Neutrophil (primary cell): ENCODE measurements at regions not wholly inside any gene's neighbourhood (a gene's known extent, or its start where the extent isn't known, plus 50 kb on each side); places are given as distances from the start of the nearest gene placed in this dataset.

Experiments
- H3K27ac ChIP-seq: fragments of 200-600 bp; sonication (generic); 2 replicates; pipeline ENCODE4 v1.5.1; 2016; ENCODE audit warnings: mild to moderate bottlenecking, moderate library complexity
- H3K27me3 ChIP-seq: fragments of 200-600 bp; sonication (generic); 2 replicates; pipeline ENCODE4 v1.6.0; 2016; ENCODE audit warnings: mild to moderate bottlenecking
- H3K36me3 ChIP-seq: fragments of 200-600 bp; sonication (generic); 2 replicates; pipeline ENCODE4 v1.5.1; 2017
- H3K4me1 ChIP-seq, 2 experiments: fragments of 200-600 bp in 1 of 2; sonication (generic) in 1 of 2; 1 replicate in 1 of 2; 2 replicates in 1 of 2; pipeline versions ENCODE4 v1.5.1 to v1.6.1; 2013 to 2016; ENCODE audit warnings: low read depth in 1 of 2, low read length in 1 of 2, mild to moderate bottlenecking in 1 of 2, moderate library complexity in 1 of 2; ENCODE audit not compliant: control insufficient read depth in 1 of 2, insufficient read depth in 1 of 2
- H3K4me3 ChIP-seq, 2 experiments: fragments of 200-600 bp in 1 of 2; sonication (generic) in 1 of 2; 1 replicate in 1 of 2; 2 replicates in 1 of 2; pipeline ENCODE4 v1.5.1; 2013 to 2016; ENCODE audit warnings: low read depth in 1 of 2, low read length in 1 of 2, mild to moderate bottlenecking in 1 of 2, moderate library complexity in 1 of 2
- H3K9me3 ChIP-seq: fragments of 200-600 bp; sonication (generic); 2 replicates; pipeline ENCODE4 v1.5.1; 2016
- TF ChIP-seq, protein P1 (sequence below): fragments of 200-600 bp; sonication (generic); IDR thresholded peaks from 2 replicates; pipeline ENCODE4 v1.5.1; 2016; ENCODE audit warnings: antibody characterized with exemption

DNA sequence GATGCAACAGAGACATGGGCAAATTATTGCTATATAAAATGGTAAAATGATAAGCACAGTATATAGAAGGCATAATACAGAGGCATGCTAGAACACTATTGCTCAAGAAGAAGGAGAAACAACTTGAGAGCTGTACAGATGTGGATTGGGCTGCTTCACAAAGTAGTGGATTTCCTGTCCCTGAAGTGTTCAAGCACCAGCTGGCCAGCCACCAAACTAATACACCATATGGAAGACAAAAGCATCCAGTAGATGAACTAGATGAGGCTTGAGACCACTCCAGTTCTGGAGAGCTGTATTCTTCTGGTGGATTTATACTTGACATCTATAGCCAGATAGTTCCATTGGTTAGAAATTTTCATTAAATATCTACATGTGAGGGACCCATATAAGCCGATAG, 134.1 kb upstream of the GNAO1 start:
- Histone ChIP-seq H3K36me3 (no peaks in the 10 kb centered on the region), H3K9me3 (no peaks in the 10 kb centered on the region), H3K27me3 (no peaks in the 10 kb centered on the region), H3K4me3 (no peak overlapping the region), H3K27ac (no peak overlapping the region), H3K4me1 (no peaks in the 10 kb centered on the region)
- TF ChIP-seq, protein P1, sequence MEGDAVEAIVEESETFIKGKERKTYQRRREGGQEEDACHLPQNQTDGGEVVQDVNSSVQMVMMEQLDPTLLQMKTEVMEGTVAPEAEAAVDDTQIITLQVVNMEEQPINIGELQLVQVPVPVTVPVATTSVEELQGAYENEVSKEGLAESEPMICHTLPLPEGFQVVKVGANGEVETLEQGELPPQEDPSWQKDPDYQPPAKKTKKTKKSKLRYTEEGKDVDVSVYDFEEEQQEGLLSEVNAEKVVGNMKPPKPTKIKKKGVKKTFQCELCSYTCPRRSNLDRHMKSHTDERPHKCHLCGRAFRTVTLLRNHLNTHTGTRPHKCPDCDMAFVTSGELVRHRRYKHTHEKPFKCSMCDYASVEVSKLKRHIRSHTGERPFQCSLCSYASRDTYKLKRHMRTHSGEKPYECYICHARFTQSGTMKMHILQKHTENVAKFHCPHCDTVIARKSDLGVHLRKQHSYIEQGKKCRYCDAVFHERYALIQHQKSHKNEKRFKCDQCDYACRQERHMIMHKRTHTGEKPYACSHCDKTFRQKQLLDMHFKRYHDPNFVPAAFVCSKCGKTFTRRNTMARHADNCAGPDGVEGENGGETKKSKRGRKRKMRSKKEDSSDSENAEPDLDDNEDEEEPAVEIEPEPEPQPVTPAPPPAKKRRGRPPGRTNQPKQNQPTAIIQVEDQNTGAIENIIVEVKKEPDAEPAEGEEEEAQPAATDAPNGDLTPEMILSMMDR, result no peak

DNA sequence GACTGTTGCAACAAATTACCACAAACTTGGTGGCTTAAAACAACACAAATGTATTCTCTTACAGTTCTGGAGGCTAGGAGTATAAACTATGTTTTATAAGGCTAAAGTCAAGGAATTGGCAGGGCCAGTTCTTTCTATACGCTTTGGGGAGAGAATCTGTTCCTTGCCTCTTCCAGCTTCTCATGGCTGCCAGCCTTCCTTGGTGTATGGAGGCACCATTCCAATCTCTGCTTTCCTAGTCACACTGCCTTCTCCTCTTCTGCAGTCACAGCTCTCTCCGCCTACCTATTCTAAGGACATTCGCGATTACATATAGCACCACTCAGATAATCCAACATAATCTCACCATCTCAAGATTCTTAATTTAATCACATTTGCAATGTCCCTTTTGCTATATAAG, 140.4 kb upstream of the GNAO1 start:
- TF ChIP-seq, protein P1, result no peak
- H3K27ac ChIP-seq, result no peak overlapping the region
- H3K4me1 ChIP-seq, result no peaks in the 10 kb centered on the region
- no peak overlapping the region for H3K4me3 ChIP-seq
- no peaks in the 10 kb centered on the region for H3K27me3 ChIP-seq
- H3K36me3 ChIP-seq, result no peaks in the 10 kb centered on the region
- H3K9me3 ChIP-seq, result no peaks in the 10 kb centered on the region

DNA sequence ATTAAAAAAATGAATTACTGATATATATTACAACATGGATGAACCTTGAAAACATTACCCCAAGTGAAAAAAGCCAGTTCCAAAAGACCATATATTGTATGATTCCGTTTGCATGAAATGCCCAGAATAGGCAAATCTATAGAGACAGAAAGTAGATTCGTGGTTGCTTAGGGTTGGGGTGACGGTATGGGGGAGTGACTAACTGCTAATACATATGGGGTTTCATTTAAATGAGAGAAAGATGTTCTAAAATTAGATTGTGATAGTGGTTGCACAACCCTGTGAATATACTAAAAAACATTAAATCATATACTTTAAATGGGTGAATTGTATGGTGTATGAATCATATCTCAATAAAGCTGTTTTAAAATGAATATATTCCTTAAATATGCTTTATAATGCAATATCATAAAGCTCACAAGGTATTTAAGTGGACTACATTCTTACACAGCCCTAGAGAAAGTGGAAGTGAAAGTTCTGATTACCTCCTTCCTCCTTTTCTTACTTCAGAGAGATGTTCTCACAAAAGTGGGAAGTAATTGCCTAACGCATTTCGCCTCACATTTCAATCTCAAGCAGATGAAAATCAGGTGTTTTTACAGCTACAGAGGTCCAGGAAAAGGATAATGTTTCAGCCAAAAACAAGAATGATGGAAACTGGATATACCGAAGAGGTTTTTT, 142.7 kb upstream of the GNAO1 start:
- TF ChIP-seq, protein P1, result no peak
- no peak overlapping the region for H3K27ac ChIP-seq

DNA sequence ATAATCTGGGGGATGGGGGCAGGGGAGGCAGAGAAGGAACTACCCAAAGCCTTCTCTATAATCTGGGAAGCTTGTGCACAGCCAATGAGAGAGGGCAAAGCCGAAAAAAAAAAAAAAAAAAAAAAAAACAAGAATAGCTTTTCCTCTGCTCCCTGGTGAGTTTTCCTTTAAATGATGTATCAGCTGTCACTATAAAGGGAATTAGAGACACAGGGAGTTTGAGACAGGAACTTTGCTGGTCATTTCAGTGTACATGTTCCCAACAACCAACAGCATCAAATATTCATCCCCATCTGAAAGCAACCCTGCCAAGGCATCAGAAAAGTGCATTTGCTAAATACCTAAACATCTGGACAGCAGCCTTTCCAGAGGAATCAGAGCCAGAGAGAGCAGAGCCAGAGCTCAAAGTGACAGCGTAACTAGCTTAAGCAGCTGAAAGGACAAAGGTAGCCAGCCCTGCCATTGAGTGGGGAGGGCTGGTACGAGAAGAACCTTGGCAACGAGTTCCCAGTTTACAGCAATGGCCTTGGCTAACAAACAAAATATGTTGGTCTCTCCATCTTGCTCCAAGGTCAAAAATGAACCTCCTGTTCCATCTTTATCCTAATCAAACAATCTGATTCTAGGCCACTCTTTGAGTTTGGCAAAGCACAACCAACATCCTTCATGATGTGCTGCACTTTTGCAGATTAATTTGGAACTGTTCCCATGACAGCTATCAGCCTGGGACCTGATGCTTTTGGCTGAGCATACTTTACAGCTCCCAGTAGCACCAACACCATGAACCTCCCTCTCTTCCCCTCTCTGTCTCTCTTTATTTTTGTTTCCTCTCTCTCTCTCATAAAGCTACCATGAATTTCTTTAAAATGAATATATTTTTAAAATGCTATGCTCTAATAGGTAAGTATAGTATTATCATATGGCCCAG, 143.7 kb upstream of the GNAO1 start:
- Histone ChIP-seq H3K4me3 (no peak overlapping the region), H3K27me3 (no peaks in the 10 kb centered on the region), H3K27ac (no peak overlapping the region), H3K4me1 (no peaks in the 10 kb centered on the region), H3K36me3 (no peaks in the 10 kb centered on the region), H3K9me3 (no peaks in the 10 kb centered on the region)
- TF ChIP-seq, protein P1, result no peak

More for the DNA sequence above, 142.7 kb upstream of the GNAO1 start:
- no peaks in the 10 kb centered on the region for H3K9me3 ChIP-seq
- no peaks in the 10 kb centered on the region for H3K4me1 ChIP-seq
- H3K36me3 ChIP-seq, result no peaks in the 10 kb centered on the region
- no peak overlapping the region for H3K4me3 ChIP-seq
- H3K27me3 ChIP-seq, result no peaks in the 10 kb centered on the region

DNA sequence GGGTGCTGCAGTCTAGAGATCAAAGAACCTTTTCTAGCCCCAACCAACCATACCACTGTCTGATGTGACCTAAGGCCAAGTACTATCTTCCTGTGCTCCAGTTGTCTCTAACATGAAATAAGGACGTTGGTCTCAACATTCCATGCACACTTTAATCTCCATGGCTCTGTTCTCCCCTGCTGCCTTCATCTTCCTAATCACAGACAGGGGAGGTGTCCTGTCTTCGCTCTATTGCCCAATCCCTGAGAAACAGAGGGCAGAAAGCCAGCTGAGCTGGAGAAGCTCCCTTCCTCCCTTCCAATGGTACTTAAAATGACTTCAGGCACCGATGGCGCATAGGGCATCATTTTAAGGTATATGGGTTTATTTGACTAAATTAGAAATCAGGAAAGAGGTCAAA, 148.9 kb upstream of the GNAO1 start:
- Histone ChIP-seq H3K4me3 (no peak overlapping the region), H3K27me3 (no peaks in the 10 kb centered on the region), H3K4me1 (no peaks in the 10 kb centered on the region), H3K36me3 (no peaks in the 10 kb centered on the region), H3K9me3 (no peaks in the 10 kb centered on the region), H3K27ac (no peak overlapping the region)
- TF ChIP-seq, protein P1, result no peak
